NCI-H2227 treated with DMSO at 0.1 percent for 48 hours (cell line): ENCODE measurements at regions not wholly inside any gene's neighbourhood (a gene's known extent, or its start where the extent isn't known, plus 50 kb on each side); places are given as distances from the start of the nearest gene placed in this dataset.

Experiments used
- DNase-seq: peaks from one replicate; lab custom pipeline; 2025; lab: John Stamatoyannopoulos, UW

DNA sequence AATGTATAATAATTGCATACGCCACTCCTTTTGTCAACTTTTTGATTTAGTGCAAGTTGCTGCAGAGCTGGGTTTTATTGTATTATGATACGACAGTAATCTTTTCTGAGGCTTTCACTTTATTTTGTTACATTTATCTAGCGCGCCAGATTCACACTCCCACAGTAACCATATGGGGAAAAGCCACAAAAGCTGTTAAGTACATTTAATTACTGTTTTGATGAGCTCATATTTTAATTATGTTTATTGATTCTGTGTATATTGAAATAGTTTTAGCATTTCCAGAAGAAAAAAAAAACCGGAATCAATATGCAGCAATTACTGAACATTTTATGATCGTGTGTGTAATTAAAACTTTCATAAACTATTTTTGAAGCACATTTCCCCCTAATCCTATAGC is 118.5 kb downstream of the RAB11FIP2 start:
- no peak for DNase-seq

DNA sequence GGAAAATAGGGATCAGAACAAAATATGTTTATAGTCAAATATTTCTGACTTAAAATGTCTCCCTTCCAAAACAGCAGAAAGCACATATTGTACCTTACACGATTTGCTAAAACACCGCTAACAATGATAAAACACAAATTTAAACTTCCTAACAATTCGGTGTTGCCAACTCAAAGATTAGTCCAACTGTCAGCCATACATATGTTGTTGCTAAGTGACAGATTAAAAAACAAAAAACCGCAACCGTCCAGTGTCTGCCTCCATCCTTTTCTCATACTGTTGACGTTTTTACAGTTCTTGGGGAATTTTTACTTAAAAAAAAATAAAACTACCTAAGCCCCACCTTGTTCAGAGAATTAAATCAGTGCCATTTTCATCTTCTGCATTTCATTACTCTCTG is 118.0 kb downstream of the RAB11FIP2 start:
- no peak for DNase-seq

GRCh38 chr10:117929327-117930067 is 117.2 kb downstream of the RAB11FIP2 start:
- no peak for DNase-seq

DNA sequence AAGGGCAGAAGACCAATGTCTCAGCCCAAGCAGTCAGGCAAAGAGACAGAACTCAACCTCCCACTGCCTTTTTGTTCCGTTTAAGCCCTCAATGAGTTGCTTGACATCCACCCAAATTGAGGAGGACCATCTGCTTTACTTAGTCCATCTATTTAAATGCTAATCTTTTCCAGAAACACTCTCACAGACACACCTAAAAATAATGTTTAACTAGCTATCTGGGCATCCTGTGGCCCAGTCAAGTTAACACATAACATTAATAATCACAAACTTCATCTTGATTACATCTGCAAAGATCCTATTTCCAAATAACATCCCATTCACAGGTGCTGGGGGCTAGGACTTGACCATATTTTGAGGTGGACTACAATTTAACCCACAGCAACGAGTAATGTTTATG is 115.7 kb downstream of the RAB11FIP2 start:
- no peak for DNase-seq

GRCh38 chr10:117933036-117933435 is 113.7 kb downstream of the RAB11FIP2 start:
- no peak for DNase-seq

GRCh38 chr10:117934477-117934876 is 112.3 kb downstream of the RAB11FIP2 start:
- no peak for DNase-seq

GRCh38 chr10:117936141-117936540 is 110.6 kb downstream of the RAB11FIP2 start:
- DNase-seq = no peak

DNA sequence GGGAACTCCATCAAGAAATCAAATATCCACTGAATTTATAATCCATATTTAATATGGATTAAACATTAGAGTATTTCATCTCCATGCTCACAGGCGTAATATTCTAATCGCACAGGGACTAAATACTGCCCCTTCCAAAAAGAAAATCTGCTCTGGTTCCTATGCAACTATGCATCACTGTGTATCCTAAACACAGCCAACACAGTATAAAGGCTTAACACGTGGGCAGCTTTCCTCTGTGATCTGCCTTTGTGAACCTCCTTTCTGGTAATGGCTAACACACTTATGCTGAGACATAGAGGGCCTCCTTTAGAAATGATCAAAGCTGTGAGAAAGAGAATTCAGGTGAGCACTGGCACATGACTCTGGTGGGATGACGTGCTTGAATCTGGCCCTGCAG is 110.2 kb downstream of the RAB11FIP2 start:
- no peak for DNase-seq

- DNase-seq = no peak
These were observed 109.8 kb downstream of the RAB11FIP2 start for GRCh38 chr10:117936976-117937375.

- DNase-seq = no peak
These were observed 108.6 kb downstream of the RAB11FIP2 start for GRCh38 chr10:117938104-117938503.

DNA sequence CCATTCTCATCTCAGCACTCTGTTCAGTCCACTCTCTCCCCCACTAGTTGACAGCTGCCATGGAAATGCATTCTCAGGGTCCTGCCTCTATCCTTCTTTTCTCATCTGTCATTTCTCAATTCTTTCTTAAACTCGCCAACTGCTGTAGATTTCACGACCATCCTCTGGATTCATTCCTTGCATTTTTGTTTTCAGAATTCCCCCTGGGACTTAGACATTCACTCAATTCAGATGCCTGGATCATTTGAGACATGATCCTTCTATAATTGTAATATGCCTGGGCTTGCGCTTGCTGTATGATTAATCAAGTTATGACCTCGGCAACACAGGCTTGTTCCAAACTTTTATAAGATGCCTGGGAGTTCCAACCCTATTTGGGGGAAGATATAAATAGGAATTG is 104.5 kb downstream of the RAB11FIP2 start:
- no peak for DNase-seq

DNA sequence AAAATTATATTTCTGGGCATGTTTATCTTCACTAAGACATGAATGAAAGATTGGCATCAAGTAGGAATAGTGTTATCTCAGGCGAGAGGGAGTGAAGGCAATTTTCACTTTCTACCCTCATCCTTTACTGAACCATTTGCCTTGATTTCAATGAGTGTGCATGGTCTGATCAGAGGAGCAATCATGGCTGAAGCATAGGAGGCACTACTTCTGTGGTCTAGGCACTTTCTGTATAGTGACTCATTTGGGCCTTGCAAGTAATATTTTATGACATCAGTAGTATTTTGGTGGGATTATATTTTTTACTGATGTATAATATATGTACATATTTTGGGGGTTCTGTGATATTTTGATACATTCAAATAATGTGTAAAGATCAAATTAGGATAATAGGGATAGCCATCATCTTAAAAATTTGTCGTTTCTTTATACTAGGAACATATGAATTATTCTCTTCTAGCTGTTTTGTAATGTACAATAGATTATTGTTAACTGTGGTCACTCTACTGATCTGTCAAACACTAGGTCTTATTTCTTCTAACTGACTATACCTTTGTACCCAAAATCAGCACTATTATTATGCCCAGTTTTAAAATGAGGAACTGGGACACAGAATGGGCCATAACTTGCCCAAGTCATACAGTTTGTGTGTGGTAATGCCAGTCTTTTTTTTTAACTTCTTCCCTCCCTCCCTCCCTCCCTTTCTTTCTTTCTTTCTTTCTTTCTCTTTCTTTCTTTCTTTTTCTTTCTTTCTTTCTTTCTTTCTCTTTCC is 101.9 kb downstream of the RAB11FIP2 start:
- no peak for DNase-seq

DNA sequence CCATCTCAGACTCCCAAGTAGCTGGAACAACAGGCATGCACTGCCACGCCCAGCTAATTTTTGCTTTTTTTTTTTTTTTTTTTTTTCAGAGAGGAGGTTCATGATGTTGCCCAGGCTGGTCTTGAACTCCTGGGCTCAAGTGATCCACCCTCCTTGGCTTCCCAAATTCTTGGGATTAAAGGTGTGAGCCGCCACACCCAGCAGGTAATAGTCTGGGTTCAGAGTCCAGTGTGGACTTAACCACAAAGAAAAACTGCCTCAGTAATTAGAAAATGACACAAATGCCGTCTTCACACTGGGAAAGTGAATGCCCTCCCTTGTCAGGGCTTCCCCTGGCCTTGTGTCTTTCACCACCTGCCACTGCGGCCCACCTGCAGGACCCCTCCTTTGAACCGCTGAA is 101.1 kb downstream of the RAB11FIP2 start:
- no peak for DNase-seq

- DNase-seq = no peak
These were observed 100.1 kb downstream of the RAB11FIP2 start for GRCh38 chr10:117946525-117947070.

DNA sequence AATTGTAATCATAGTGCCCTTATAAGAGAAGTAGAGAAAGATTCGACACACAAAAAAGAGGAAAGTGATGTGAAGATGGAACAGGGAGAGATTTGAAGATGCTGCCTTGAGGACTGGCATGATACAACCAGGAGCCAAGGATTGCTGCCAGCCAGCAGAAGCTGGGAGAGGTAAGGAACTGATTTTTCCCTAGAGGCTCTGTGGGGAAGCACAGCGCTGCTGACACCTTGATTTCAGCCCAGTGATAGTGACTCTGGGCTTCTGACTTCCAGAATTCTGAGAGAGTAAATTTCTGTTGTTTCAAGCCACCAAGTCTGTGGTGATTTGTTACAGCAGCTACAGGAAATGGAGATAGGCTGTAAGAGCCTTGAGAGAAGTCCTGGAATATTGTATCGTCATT is 98.2 kb downstream of the RAB11FIP2 start:
- no peak for DNase-seq

DNA sequence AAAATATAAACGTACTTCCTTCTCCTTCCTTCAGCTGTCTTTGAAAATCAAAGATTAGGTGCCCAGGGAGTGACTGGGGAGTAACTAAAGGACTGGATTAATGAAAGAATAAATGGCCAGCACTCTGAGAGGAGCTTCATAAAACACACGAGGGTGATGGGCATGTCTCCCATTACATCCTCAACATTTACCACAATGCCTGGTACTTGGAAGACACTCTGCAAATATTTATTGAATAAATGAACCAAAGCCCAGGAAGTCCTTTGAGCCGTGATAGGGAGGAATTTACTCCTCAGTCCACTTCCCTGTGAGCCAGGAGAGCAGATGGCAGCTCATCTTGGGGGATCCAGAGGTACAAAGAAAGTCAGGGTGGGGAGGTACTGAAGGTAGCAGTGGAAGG is 96.3 kb downstream of the RAB11FIP2 start:
- no peak for DNase-seq
